ENCODE measurements at regions not wholly inside any gene's neighbourhood (a gene's known extent, or its start where the extent isn't known, plus 50 kb on each side); places are given as distances from the start of the nearest gene placed in this dataset.

- no peak for DNase-seq
Measured at GRCh38 chr5:115072266-115073064, 97.2 kb downstream of the TRIM36 start.

GRCh38 chr5:115070737-115071136 is 99.0 kb downstream of the TRIM36 start:
- DNase-seq, result no peak

GRCh38 chr5:115069087-115069968 is 100.4 kb downstream of the TRIM36 start:
- DNase-seq, result peak in 1 of 2 experiments; percentile 50

GRCh38 chr5:115068239-115069086 is 101.2 kb downstream of the TRIM36 start:
- DNase-seq, result peak in 1 of 2 experiments; percentile 18

GRCh38 chr5:115064380-115064779 is 105.3 kb downstream of the TRIM36 start:
- DNase-seq, result no peak

- no peak for DNase-seq
Measured at GRCh38 chr5:115054387-115054951, 115.2 kb downstream of the TRIM36 start.

GRCh38 chr5:115052948-115053347 is 116.8 kb downstream of the TRIM36 start:
- DNase-seq, result no peak

- no peak for DNase-seq
Measured at GRCh38 chr5:115050866-115051265, 118.8 kb downstream of the TRIM36 start.

- DNase-seq, result no peak
Measured at GRCh38 chr5:115033861-115034260, 135.8 kb downstream of the TRIM36 start.

GRCh38 chr5:115028557-115028956 is 141.2 kb downstream of the TRIM36 start:
- no peak for DNase-seq

GRCh38 chr5:115024922-115025321 is 144.8 kb downstream of the TRIM36 start:
- no peak for DNase-seq

- no peak for DNase-seq
Measured at GRCh38 chr5:115022303-115022702, 147.4 kb downstream of the TRIM36 start.

- no peak for DNase-seq
Measured at GRCh38 chr5:115016646-115017045, 153.1 kb downstream of the TRIM36 start.

- no peak for DNase-seq
Measured at GRCh38 chr5:114999176-114999575, 170.5 kb downstream of the TRIM36 start.

- DNase-seq, result no peak
Measured at GRCh38 chr5:114989512-114989911, 180.2 kb downstream of the TRIM36 start.

- DNase-seq, result no peak
Measured at GRCh38 chr5:114988096-114988495, 181.6 kb downstream of the TRIM36 start.

GRCh38 chr5:114984796-114985195 is 184.9 kb downstream of the TRIM36 start:
- DNase-seq, result no peak

- DNase-seq, result no peak
Measured at GRCh38 chr5:114981111-114981510, 188.6 kb downstream of the TRIM36 start.

- DNase-seq, result no peak
Measured at GRCh38 chr5:114977979-114978573, 191.6 kb downstream of the TRIM36 start.

- no peak for DNase-seq
Measured at GRCh38 chr5:114969482-114969881, 200.2 kb downstream of the TRIM36 start.

- no peak for DNase-seq
Measured at GRCh38 chr5:114957384-114957783, 212.3 kb downstream of the TRIM36 start.

- no peak for DNase-seq
Measured at GRCh38 chr5:114953565-114953964, 216.1 kb downstream of the TRIM36 start.

All from SW 1271 (cell line).